ENCODE measurements at regions not wholly inside any gene's neighbourhood (a gene's known extent, or its start where the extent isn't known, plus 50 kb on each side); places are given as distances from the start of the nearest gene placed in this dataset.

GRCh38 chr16:82396509-82396908 is 226.5 kb upstream of the MPHOSPH6 start:
- DNase-seq (ENCODE audit: low spot score) (no peak), ATAC-seq (ENCODE audit: low read depth) (no peak)
- TF ChIP-seq, protein P1, sequence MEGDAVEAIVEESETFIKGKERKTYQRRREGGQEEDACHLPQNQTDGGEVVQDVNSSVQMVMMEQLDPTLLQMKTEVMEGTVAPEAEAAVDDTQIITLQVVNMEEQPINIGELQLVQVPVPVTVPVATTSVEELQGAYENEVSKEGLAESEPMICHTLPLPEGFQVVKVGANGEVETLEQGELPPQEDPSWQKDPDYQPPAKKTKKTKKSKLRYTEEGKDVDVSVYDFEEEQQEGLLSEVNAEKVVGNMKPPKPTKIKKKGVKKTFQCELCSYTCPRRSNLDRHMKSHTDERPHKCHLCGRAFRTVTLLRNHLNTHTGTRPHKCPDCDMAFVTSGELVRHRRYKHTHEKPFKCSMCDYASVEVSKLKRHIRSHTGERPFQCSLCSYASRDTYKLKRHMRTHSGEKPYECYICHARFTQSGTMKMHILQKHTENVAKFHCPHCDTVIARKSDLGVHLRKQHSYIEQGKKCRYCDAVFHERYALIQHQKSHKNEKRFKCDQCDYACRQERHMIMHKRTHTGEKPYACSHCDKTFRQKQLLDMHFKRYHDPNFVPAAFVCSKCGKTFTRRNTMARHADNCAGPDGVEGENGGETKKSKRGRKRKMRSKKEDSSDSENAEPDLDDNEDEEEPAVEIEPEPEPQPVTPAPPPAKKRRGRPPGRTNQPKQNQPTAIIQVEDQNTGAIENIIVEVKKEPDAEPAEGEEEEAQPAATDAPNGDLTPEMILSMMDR (IDR thresholded peaks at IDR 0.05; ENCODE audit: poor library complexity, severe bottlenecking), result no peak
- peaks cover 21% of the 10 kb centered on the region for H3K27me3 ChIP-seq (ENCODE audit: insufficient read depth, poor library complexity, severe bottlenecking)
- no peaks in the 10 kb centered on the region for H3K9me3 ChIP-seq (ENCODE audit: severe bottlenecking)
- no peaks in the 10 kb centered on the region for H3K4me1 ChIP-seq (ENCODE audit: insufficient read depth, poor library complexity, severe bottlenecking)
- H3K27ac ChIP-seq (ENCODE audit: poor library complexity, severe bottlenecking), result no peak overlapping the region
- no peak overlapping the region for H3K4me3 ChIP-seq (ENCODE audit: severe bottlenecking)
- no peaks in the 10 kb centered on the region for H3K36me3 ChIP-seq (ENCODE audit: low read depth)

GRCh38 chr16:82395212-82395611 is 225.2 kb upstream of the MPHOSPH6 start:
- Histone ChIP-seq H3K4me3 (ENCODE audit: severe bottlenecking) (no peak overlapping the region), H3K36me3 (ENCODE audit: low read depth) (no peaks in the 10 kb centered on the region), H3K4me1 (ENCODE audit: insufficient read depth, poor library complexity, severe bottlenecking) (no peaks in the 10 kb centered on the region), H3K27me3 (ENCODE audit: insufficient read depth, poor library complexity, severe bottlenecking) (peaks cover 19% of the 10 kb centered on the region), H3K27ac (ENCODE audit: poor library complexity, severe bottlenecking) (no peak overlapping the region), H3K9me3 (ENCODE audit: severe bottlenecking) (no peaks in the 10 kb centered on the region)
- no peak for ATAC-seq (ENCODE audit: low read depth)
- DNase-seq (ENCODE audit: low spot score), result no peak
- TF ChIP-seq, protein P1 (IDR thresholded peaks at IDR 0.05; ENCODE audit: poor library complexity, severe bottlenecking), result no peak

- Histone ChIP-seq H3K9me3 (ENCODE audit: severe bottlenecking) (no peaks in the 10 kb centered on the region), H3K27me3 (ENCODE audit: insufficient read depth, poor library complexity, severe bottlenecking) (no peaks in the 10 kb centered on the region), H3K4me3 (ENCODE audit: severe bottlenecking) (no peak overlapping the region), H3K27ac (ENCODE audit: poor library complexity, severe bottlenecking) (no peak overlapping the region), H3K36me3 (ENCODE audit: low read depth) (no peaks in the 10 kb centered on the region), H3K4me1 (ENCODE audit: insufficient read depth, poor library complexity, severe bottlenecking) (no peaks in the 10 kb centered on the region)
- DNase-seq (ENCODE audit: low spot score), result no peak
- TF ChIP-seq, protein P1 (IDR thresholded peaks at IDR 0.05; ENCODE audit: poor library complexity, severe bottlenecking), result no peak
- no peak for ATAC-seq (ENCODE audit: low read depth)
Observed at GRCh38 chr16:82391690-82392089, 221.7 kb upstream of the MPHOSPH6 start.

DNA sequence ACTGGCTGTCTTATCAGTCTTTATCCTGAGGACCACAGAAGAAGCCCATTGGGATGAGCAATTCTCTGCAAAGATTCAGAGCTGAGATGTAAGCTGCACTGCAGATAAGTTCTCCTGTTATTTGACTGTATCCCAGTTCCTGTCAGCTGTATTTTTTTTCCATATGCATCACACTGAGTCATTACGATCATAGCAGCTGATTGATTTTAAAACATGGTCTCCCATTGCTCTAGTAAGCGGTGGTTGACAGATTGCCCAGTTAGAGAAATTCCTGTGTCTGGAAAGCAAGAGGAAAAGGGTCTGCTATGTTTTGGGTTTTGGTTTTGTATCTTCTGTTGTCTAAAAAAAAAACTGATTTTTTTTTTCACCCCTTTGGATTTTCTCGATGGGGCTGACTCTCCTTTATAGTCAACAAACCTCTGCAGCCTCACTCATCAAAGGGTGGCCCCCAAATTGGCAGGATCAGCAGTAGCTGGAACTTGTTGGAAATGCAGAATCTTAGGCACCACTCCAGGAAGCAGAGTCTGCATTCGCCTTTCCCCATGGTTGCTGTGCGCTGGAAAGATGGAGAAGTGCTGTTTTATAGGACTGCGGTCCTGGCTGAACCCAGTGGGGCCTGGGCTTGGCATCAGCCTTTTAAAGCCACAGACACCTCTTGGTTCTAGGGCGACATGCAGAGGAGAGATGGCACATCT is 220.1 kb upstream of the MPHOSPH6 start:
- Histone ChIP-seq H3K27ac (ENCODE audit: poor library complexity, severe bottlenecking) (no peak overlapping the region), H3K4me3 (ENCODE audit: severe bottlenecking) (no peak overlapping the region), H3K4me1 (ENCODE audit: insufficient read depth, poor library complexity, severe bottlenecking) (no peaks in the 10 kb centered on the region), H3K36me3 (ENCODE audit: low read depth) (no peaks in the 10 kb centered on the region), H3K27me3 (ENCODE audit: insufficient read depth, poor library complexity, severe bottlenecking) (no peaks in the 10 kb centered on the region), H3K9me3 (ENCODE audit: severe bottlenecking) (no peaks in the 10 kb centered on the region)
- DNase-seq (ENCODE audit: low spot score) (no peak), ATAC-seq (ENCODE audit: low read depth) (no peak)
- TF ChIP-seq, protein P1 (IDR thresholded peaks at IDR 0.05; ENCODE audit: poor library complexity, severe bottlenecking), result no peak

- Histone ChIP-seq H3K36me3 (ENCODE audit: low read depth) (no peaks in the 10 kb centered on the region), H3K27me3 (ENCODE audit: insufficient read depth, poor library complexity, severe bottlenecking) (peaks cover 9% of the 10 kb centered on the region), H3K9me3 (ENCODE audit: severe bottlenecking) (no peaks in the 10 kb centered on the region), H3K4me3 (ENCODE audit: severe bottlenecking) (no peak overlapping the region), H3K27ac (ENCODE audit: poor library complexity, severe bottlenecking) (no peak overlapping the region), H3K4me1 (ENCODE audit: insufficient read depth, poor library complexity, severe bottlenecking) (no peaks in the 10 kb centered on the region)
- DNase-seq (ENCODE audit: low spot score) (no peak), ATAC-seq (ENCODE audit: low read depth) (no peak)
- TF ChIP-seq, protein P1 (IDR thresholded peaks at IDR 0.05; ENCODE audit: poor library complexity, severe bottlenecking), result no peak
Observed at GRCh38 chr16:82386761-82387160, 216.7 kb upstream of the MPHOSPH6 start.

All from RWPE2 (cell line).